ENCODE measurements at regions not wholly inside any gene's neighbourhood (a gene's known extent, or its start where the extent isn't known, plus 50 kb on each side); places are given as distances from the start of the nearest gene placed in this dataset.

- intact Hi-C loops (cut with DNase I): no loop called here
- TF ChIP-seq CTCF (IDR thresholded peaks at IDR 0.05): no peak
- H3K27me3 ChIP-seq: no peaks in the 10 kb centered on the region
- 63 to 65% methylated on average over 2 of the region's 2 CpGs for WGBS, 2 donors
- DNase-seq (no peak), FAIRE-seq (no peak), ATAC-seq (no peak)
- no peaks in the 10 kb centered on the region for H3K36me3 ChIP-seq
- H3K9me3 ChIP-seq: no peaks in the 10 kb centered on the region
- no peak overlapping the region for H3K27ac ChIP-seq
- no peaks in the 10 kb centered on the region for H3K4me1 ChIP-seq
- no peak overlapping the region for H3K4me3 ChIP-seq
Observed at GRCh38 chr11:15536438-15536837, 421.7 kb downstream of the INSC start.

GRCh38 chr11:15539645-15540044 lies 424.9 kb downstream of the INSC start:
- H3K4me1 ChIP-seq: no peaks in the 10 kb centered on the region
- ATAC-seq (no peak), DNase-seq (no peak), FAIRE-seq (no peak)
- no peak overlapping the region for H3K4me3 ChIP-seq
- no peaks in the 10 kb centered on the region for H3K27me3 ChIP-seq
- no peaks in the 10 kb centered on the region for H3K36me3 ChIP-seq
- no peak overlapping the region for H3K27ac ChIP-seq
- no peaks in the 10 kb centered on the region for H3K9me3 ChIP-seq
- intact Hi-C loops (cut with DNase I): no loop called here
- 70 to 72% methylated on average over 4 of the region's 4 CpGs for WGBS, 2 donors
- TF ChIP-seq CTCF (IDR thresholded peaks at IDR 0.05): no peak

GRCh38 chr11:15541079-15541478 lies 426.4 kb downstream of the INSC start:
- intact Hi-C loops (cut with DNase I): no loop called here

GRCh38 chr11:15544353-15544752 lies 429.6 kb downstream of the INSC start:
- DNase-seq (no peak), FAIRE-seq (no peak), ATAC-seq (no peak)
- no peaks in the 10 kb centered on the region for H3K27me3 ChIP-seq
- no peaks in the 10 kb centered on the region for H3K4me1 ChIP-seq
- H3K4me3 ChIP-seq: no peak overlapping the region
- intact Hi-C loops (cut with DNase I): no loop called here
- WGBS, 2 donors: 46 to 48% methylated on average over 5 of the region's 5 CpGs
- no peak for TF ChIP-seq CTCF (IDR thresholded peaks at IDR 0.05)
- H3K27ac ChIP-seq: no peak overlapping the region
- no peaks in the 10 kb centered on the region for H3K9me3 ChIP-seq
- H3K36me3 ChIP-seq: no peaks in the 10 kb centered on the region

More at GRCh38 chr11:15541079-15541478, 426.4 kb downstream of the INSC start:
- Histone ChIP-seq H3K27ac (no peak overlapping the region), H3K27me3 (no peaks in the 10 kb centered on the region), H3K4me1 (no peaks in the 10 kb centered on the region), H3K4me3 (no peak overlapping the region), H3K9me3 (no peaks in the 10 kb centered on the region), H3K36me3 (no peaks in the 10 kb centered on the region)
- FAIRE-seq: no peak
- ATAC-seq: no peak
- WGBS, 2 donors: 74 to 76% methylated on average over 3 of the region's 3 CpGs
- no peak for DNase-seq
- TF ChIP-seq CTCF (IDR thresholded peaks at IDR 0.05): no peak

GRCh38 chr11:15547685-15548084 lies 433.0 kb downstream of the INSC start:
- H3K27me3 ChIP-seq: no peaks in the 10 kb centered on the region
- no peaks in the 10 kb centered on the region for H3K4me1 ChIP-seq
- WGBS, 2 donors: 65 to 82% methylated on average over 3 of the region's 3 CpGs
- H3K9me3 ChIP-seq: no peaks in the 10 kb centered on the region
- H3K4me3 ChIP-seq: no peak overlapping the region
- DNase-seq: no peak
- ATAC-seq: no peak
- H3K27ac ChIP-seq: no peak overlapping the region
- no peaks in the 10 kb centered on the region for H3K36me3 ChIP-seq
- TF ChIP-seq CTCF (IDR thresholded peaks at IDR 0.05): no peak
- no peak for FAIRE-seq
- intact Hi-C loops (cut with DNase I): no loop called here
